Endometrium (tissue), 2 donors: ENCODE measurements at regions not wholly inside any gene's neighbourhood (a gene's known extent, or its start where the extent isn't known, plus 50 kb on each side); places are given as distances from the start of the nearest gene placed in this dataset.

Experiments
- FAIRE-seq: peaks from 2 replicates; lab custom pipeline; 2012; peaks lifted over from hg19 to GRCh38; lab: Jason Lieb, UNC
- donor health status: control.
- donor health status: control.

- FAIRE-seq = peak; percentile 12
Observed at GRCh38 chr3:151935446-151935845, 62.0 kb downstream of the SUCNR1 start.

GRCh38 chr3:151940481-151940880 is 67.0 kb downstream of the SUCNR1 start:
- FAIRE-seq = no peak

GRCh38 chr3:151943539-151943938 is 70.1 kb downstream of the SUCNR1 start:
- FAIRE-seq = no peak

GRCh38 chr3:151944356-151944755 is 70.9 kb downstream of the SUCNR1 start:
- no peak for FAIRE-seq

GRCh38 chr3:151946606-151947005 is 73.2 kb downstream of the SUCNR1 start:
- FAIRE-seq = no peak

- no peak for FAIRE-seq
Observed at GRCh38 chr3:151949706-151950105, 76.3 kb downstream of the SUCNR1 start.

GRCh38 chr3:151955356-151955755 is 81.9 kb downstream of the SUCNR1 start:
- FAIRE-seq = no peak

GRCh38 chr3:151960961-151961580 is 87.6 kb downstream of the SUCNR1 start:
- no peak for FAIRE-seq

GRCh38 chr3:151962352-151962751 is 88.9 kb downstream of the SUCNR1 start:
- FAIRE-seq = peak; percentile 43

GRCh38 chr3:151962912-151963311 is 89.5 kb downstream of the SUCNR1 start:
- FAIRE-seq = no peak

GRCh38 chr3:151964743-151965142 is 91.3 kb downstream of the SUCNR1 start:
- FAIRE-seq = no peak

GRCh38 chr3:151969026-151969642 is 95.7 kb downstream of the SUCNR1 start:
- no peak for FAIRE-seq

- no peak for FAIRE-seq
Observed at GRCh38 chr3:151971814-151972579, 98.6 kb downstream of the SUCNR1 start.

GRCh38 chr3:151974067-151974466 is 100.6 kb downstream of the SUCNR1 start:
- peak; percentile 99 for FAIRE-seq

GRCh38 chr3:151976211-151977050 is 103.0 kb downstream of the SUCNR1 start:
- FAIRE-seq = no peak

- peak; percentile 99 for FAIRE-seq
Observed at GRCh38 chr3:151979906-151980305, 106.5 kb downstream of the SUCNR1 start.

- FAIRE-seq = no peak
Observed at GRCh38 chr3:151983538-151983937, 110.1 kb downstream of the SUCNR1 start.

GRCh38 chr3:151985787-151986430 is 112.5 kb downstream of the SUCNR1 start:
- FAIRE-seq = no peak

GRCh38 chr3:151987893-151988292 is 114.5 kb downstream of the SUCNR1 start:
- FAIRE-seq = no peak

- FAIRE-seq = no peak
Observed at GRCh38 chr3:151989621-151990020, 116.2 kb downstream of the SUCNR1 start.

GRCh38 chr3:151990696-151991376 is 117.4 kb downstream of the SUCNR1 start:
- no peak for FAIRE-seq
